GM19238 (cell line): ENCODE measurements at regions not wholly inside any gene's neighbourhood (a gene's known extent, or its start where the extent isn't known, plus 50 kb on each side); places are given as distances from the start of the nearest gene placed in this dataset.

Experiments
- DNase-seq: peaks from one replicate; pipeline ENCODE4 v3.0.0; 2011; ENCODE audit warnings: low spot score; ENCODE audit not compliant: insufficient read length

- DNase-seq, result no peak
Measured at GRCh38 chr3:31004025-31004678, 109.7 kb upstream of the GADL1 start.

GRCh38 chr3:31008994-31009393, 114.5 kb upstream of the GADL1 start:
- no peak for DNase-seq

DNA sequence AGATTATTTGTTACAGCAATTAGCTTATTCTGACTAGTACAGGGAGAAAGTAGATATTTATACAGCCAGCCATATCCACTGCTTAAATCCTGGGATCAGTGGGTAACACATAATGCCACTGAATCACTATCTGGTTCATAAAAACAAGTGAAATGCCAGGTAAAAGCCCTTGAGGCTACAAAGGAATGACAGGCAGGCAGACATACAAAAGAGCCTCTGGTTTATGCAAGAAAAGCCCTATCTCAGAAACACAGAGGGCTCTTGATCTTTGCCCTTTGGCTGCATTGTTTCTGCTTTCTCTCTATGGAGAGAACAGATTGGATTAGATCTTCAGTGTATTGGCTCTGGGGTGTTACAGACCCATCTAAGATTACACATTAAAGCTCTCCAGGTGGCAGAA, 115.4 kb upstream of the GADL1 start:
- no peak for DNase-seq

- DNase-seq, result no peak
Measured at GRCh38 chr3:31010491-31010890, 116.0 kb upstream of the GADL1 start.

DNA sequence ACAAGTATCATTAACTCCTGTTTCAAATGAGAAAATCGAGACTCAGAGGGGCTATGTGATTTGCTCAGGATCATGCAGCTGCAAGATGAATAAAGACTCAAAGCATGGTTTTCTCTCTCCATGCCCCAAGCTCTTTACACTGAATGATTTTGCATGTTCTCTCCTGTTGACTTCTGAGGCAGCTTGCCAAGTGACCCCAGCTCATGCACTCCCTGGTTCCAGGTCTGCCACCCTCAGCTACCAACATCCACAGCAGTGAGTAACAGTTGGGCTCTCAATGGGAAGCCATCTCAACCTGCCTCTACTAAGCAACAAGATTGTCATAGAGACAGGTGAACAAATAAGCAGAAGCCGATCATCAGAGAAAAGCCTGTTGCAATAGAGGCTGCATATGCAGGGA, 116.9 kb upstream of the GADL1 start:
- DNase-seq, result no peak

- no peak for DNase-seq
Measured at GRCh38 chr3:31013090-31013489, 118.6 kb upstream of the GADL1 start.

DNA sequence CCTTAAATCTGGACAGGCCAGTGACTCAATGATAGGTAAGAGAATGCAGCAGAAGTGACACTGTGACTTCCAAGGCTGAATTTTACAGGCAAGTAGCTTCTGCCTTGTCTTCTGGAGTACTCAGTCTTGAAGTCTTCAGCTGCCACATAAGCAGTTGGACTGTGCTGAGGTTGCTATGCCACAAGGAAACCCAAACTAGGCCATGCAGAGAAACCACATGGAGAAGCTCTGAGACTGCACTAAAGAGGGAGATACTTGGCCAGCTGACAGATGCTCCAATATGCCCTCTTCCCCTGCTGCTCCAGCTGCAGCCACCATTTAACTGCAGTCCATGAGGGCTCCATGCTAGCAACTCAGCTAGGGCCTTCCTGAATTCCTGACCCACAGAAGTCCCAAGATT, 119.4 kb upstream of the GADL1 start:
- no peak for DNase-seq

- no peak for DNase-seq
Measured at GRCh38 chr3:31014317-31015040, 120.0 kb upstream of the GADL1 start.

GRCh38 chr3:31016196-31016595, 121.7 kb upstream of the GADL1 start:
- no peak for DNase-seq

- DNase-seq, result no peak
Measured at GRCh38 chr3:31022716-31023115, 128.3 kb upstream of the GADL1 start.

GRCh38 chr3:31025541-31025940, 131.1 kb upstream of the GADL1 start:
- no peak for DNase-seq

DNA sequence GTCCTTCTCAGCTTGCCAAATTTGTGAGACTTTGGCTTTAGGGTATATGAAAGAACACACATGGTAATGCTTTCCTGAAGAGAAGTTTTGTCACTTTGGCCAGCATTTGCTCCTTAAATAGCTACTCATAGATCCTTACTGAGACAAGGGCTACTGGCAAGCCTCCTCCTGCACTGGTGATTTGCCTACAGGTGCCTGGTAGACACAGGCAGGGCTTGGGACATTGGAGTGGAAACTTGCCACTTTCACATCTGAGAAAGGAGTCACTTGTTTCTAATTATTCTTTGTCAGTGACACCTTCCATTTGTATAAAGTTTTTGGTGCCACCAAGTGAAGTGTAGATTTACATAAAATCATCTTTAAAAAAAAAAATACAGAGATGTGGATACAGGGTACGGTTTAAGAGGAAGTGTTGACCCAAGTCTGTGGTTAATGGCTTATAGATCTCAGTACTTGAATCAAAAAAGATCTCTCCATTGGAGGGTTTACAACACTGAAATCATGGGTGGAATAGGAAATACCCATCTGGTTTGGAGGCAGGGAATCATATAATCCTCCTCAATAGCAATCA, 132.8 kb upstream of the GADL1 start:
- no peak for DNase-seq

GRCh38 chr3:31027914-31028313, 133.5 kb upstream of the GADL1 start:
- no peak for DNase-seq

DNA sequence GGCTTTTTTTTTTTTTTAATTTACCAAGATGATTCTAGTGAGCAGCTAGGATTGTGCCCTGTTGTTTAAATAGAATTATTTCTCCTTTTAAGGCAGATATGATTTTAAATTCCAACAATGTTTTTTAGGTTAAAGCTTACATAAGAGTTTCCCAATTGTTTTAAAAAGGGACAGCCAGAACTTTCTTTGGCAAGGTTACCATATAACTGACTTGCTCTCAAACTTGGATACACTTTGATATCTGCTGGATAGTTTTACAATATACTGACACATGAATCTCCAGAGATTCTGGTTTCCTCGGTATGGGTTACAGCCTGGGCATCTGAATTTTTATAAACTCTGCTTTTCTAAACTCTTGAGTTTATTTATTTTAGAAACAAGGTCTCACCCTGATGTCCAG, 134.3 kb upstream of the GADL1 start:
- no peak for DNase-seq

DNA sequence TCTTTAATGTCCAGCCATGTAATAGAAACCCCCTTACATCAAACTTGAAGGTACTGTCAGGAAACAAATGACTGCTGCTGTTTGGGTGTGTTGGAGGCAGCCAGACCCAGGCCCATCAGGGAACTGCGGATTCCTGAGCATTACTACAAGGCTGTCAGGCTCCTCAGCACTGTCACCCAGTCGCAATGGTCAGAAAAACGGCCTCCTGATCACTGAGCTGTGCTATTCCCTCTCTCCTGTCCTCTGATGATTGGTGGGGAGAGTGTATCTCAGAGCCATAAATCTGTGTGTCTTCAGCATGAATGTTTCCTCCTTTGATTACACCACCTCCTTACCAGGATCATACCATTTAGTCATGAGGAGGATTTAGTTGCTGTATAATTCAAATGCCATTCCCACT, 135.2 kb upstream of the GADL1 start:
- no peak for DNase-seq

GRCh38 chr3:31035681-31036080, 141.2 kb upstream of the GADL1 start:
- no peak for DNase-seq

DNA sequence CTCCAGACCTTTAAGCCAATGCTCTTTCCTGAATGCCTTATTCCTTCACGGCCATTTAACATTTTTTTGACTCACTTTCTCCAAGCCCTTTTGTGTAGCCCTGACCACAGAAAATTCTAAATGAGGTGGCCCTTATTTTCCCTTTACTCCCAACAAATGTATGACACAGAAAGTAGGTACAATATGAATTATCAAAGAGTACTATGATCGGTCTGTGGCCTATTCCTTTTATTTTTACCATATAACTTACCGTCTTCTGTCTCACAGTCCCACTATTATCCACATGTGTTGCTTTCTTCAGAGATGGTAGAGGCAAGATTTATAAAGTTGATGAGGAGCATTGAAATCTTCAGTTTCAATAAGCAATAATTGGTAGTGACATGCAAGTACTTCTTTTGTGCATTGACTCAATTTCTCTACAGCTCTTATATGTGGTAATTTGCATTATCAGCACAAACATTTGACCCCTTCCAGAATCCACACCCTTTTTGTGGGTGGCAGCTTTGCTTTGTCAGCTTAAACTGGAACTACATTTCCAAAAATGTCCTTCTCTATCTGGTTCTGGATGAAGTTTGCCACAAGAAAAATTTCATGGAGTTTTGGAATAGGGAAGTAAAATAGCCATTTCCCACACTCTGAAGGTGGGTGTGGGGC, 143.8 kb upstream of the GADL1 start:
- no peak for DNase-seq

DNA sequence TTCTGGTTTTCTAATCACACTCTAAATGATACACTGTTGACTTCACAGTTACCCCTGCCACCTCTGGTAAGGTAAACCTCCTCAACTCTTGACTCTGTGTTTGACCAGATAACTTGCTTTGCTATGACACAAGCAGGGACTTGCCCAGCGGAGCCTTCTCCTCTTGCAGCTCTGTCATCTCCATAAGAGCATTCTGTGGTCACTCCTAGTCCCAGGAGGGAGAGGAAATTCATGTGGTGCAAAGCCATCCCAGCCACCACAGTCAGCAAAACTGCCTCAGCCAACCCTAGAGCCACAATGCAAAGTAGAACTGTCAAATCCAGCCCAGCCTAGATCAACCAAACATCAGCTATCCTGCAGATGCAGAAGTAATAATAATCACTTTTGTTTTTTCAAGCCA, 144.7 kb upstream of the GADL1 start:
- DNase-seq, result no peak

- DNase-seq, result no peak
Measured at GRCh38 chr3:31041161-31041978, 146.9 kb upstream of the GADL1 start.

- DNase-seq, result no peak
Measured at GRCh38 chr3:31043184-31043819, 148.8 kb upstream of the GADL1 start.

- DNase-seq, result no peak
Measured at GRCh38 chr3:31047673-31048072, 153.2 kb upstream of the GADL1 start.
